SK-N-SH treated with all-trans-retinoic acid at 6 μM for 48 hours (cell line): ENCODE measurements at regions not wholly inside any gene's neighbourhood (a gene's known extent, or its start where the extent isn't known, plus 50 kb on each side); places are given as distances from the start of the nearest gene placed in this dataset.
"Not testable (repeated sequence)": the region's sequence is repeated elsewhere in the genome, so short reads cannot be mapped to it uniquely, and the experiment has no call there.

Experiments used
- ATAC-seq: fragments of 200-7000 bp; cut with Tn5 transposase; 3 replicates; pipeline ENCODE4 v1.9.1; 2020; ENCODE audit warnings: mild to moderate bottlenecking, moderate library complexity
- ARNTL ChIP-seq: fragments of 450-650 bp; formaldehyde crosslinking; IDR thresholded peaks from 2 replicates; pipeline ENCODE4 v1.5.0; 2020; ENCODE audit warnings: low read depth, mild to moderate bottlenecking, moderate library complexity, borderline replicate concordance
- BACH2 ChIP-seq: fragments of 250-450 bp; sonication (Bioruptor Pico); IDR thresholded peaks from 2 replicates; pipeline ENCODE4 v1.9.0; 2021; ENCODE audit warnings: mild to moderate bottlenecking, borderline replicate concordance
- CREB5 ChIP-seq: fragments of 250-450 bp; sonication (Bioruptor Pico); IDR thresholded peaks from 2 replicates; pipeline ENCODE4 v1.5.1; 2020; ENCODE audit warnings: low read depth, mild to moderate bottlenecking, moderate library complexity
- CSDC2 ChIP-seq: fragments of 250-450 bp; sonication (Bioruptor Pico); IDR thresholded peaks from 2 replicates; pipeline ENCODE4 v1.5.0; 2020; ENCODE audit warnings: mild to moderate bottlenecking, moderate library complexity
- CSRNP3 ChIP-seq: fragments of 250-450 bp; sonication (Bioruptor Pico); IDR thresholded peaks from 2 replicates; pipeline ENCODE4 v1.5.1; 2021; ENCODE audit warnings: mild to moderate bottlenecking, moderate library complexity
- ESRRG ChIP-seq: fragments of 250-450 bp; sonication (Bioruptor Pico); IDR thresholded peaks from 2 replicates; pipeline ENCODE4 v1.6.1; 2021; ENCODE audit warnings: mild to moderate bottlenecking
- GLIS3 ChIP-seq: fragments of 250-450 bp; sonication (Bioruptor Pico); IDR thresholded peaks from 2 replicates; pipeline ENCODE4 v1.5.0; 2020; ENCODE audit warnings: mild to moderate bottlenecking, moderate library complexity
- ISL1 ChIP-seq: fragments of 250-450 bp; sonication (Bioruptor Pico); IDR thresholded peaks from 2 replicates; pipeline ENCODE4 v2.1.2; 2022; ENCODE audit warnings: mild to moderate bottlenecking, moderate library complexity
- OSR1 ChIP-seq: fragments of 250-450 bp; sonication (Bioruptor Pico); IDR thresholded peaks from 2 replicates; pipeline ENCODE4 v1.8.0; 2022; ENCODE audit warnings: moderate library complexity, mild to moderate bottlenecking, inconsistent platforms
- PATZ1 ChIP-seq: fragments of 250-450 bp; sonication (Bioruptor Pico); IDR thresholded peaks from 2 replicates; pipeline ENCODE4 v1.8.0; 2020; ENCODE audit warnings: mild to moderate bottlenecking, moderate library complexity, borderline replicate concordance
- PPARA ChIP-seq: fragments of 250-450 bp; sonication (Bioruptor Pico); IDR thresholded peaks from 2 replicates; pipeline ENCODE4 v1.5.0; 2020; ENCODE audit warnings: mild to moderate bottlenecking, borderline replicate concordance
- RARB ChIP-seq: fragments of 250-450 bp; sonication (Bioruptor Pico); IDR thresholded peaks from 2 replicates; pipeline ENCODE4 v1.8.0; 2021; ENCODE audit warnings: mild to moderate bottlenecking, moderate library complexity
- SNAI2 ChIP-seq: fragments of 250-450 bp; sonication (Bioruptor Pico); IDR thresholded peaks from 2 replicates; pipeline ENCODE4 v1.5.0; 2020; ENCODE audit warnings: mild to moderate bottlenecking, moderate library complexity
- TCF4 ChIP-seq: fragments of 250-450 bp; sonication (Bioruptor Pico); IDR thresholded peaks from 2 replicates; pipeline ENCODE4 v1.8.0; 2021; ENCODE audit warnings: mild to moderate bottlenecking, moderate library complexity, borderline replicate concordance
- TSHZ2 ChIP-seq: fragments of 250-450 bp; sonication (Bioruptor Pico); IDR thresholded peaks from 2 replicates; pipeline ENCODE4 v1.5.0; 2020; ENCODE audit warnings: mild to moderate bottlenecking, moderate library complexity
- ZFP30 ChIP-seq: fragments of 450-650 bp; formaldehyde crosslinking; IDR thresholded peaks from 2 replicates; pipeline ENCODE4 v1.5.0; 2022; ENCODE audit warnings: mild to moderate bottlenecking, moderate library complexity
- ZNF565 ChIP-seq: fragments of 450-650 bp; formaldehyde crosslinking; conservative IDR thresholded peaks from 2 replicates; pipeline ENCODE4 v1.5.0; 2020; ENCODE audit warnings: low read depth, mild to moderate bottlenecking, moderate library complexity
- ZNF70 ChIP-seq: fragments of 450-650 bp; formaldehyde crosslinking; IDR thresholded peaks from 2 replicates; pipeline ENCODE4 v1.5.0; 2020; ENCODE audit warnings: mild to moderate bottlenecking, moderate library complexity
- ZNF8 ChIP-seq: fragments of 450-650 bp; formaldehyde crosslinking; IDR thresholded peaks from 2 replicates; pipeline ENCODE4 v1.5.0; 2020; ENCODE audit warnings: mild to moderate bottlenecking, moderate library complexity

- ATAC-seq, result no peak
- TF ChIP-seq CSRNP3, result no peak
- no peak for TF ChIP-seq ZNF8
- no peak for TF ChIP-seq OSR1
- TF ChIP-seq PATZ1, result no peak
- TF ChIP-seq ZNF565 (CRISPR knock-in tag), result no peak
- no peak for TF ChIP-seq TCF4 (CRISPR knock-in tag)
- TF ChIP-seq GLIS3 (CRISPR knock-in tag), result no peak
- TF ChIP-seq ZNF70 (CRISPR knock-in tag), result no peak
- no peak for TF ChIP-seq ARNTL
- no peak for TF ChIP-seq ZFP30 (CRISPR knock-in tag)
- TF ChIP-seq ESRRG (CRISPR knock-in tag), result no peak
- no peak for TF ChIP-seq TSHZ2
- no peak for TF ChIP-seq RARB (CRISPR knock-in tag)
- no peak for TF ChIP-seq CREB5 (CRISPR knock-in tag)
- no peak for TF ChIP-seq BACH2 (CRISPR knock-in tag)
Observed at GRCh38 chr22:45091254-45091854, 72.4 kb upstream of the NUP50 start.

- not testable (repeated sequence) for ATAC-seq
Observed at GRCh38 chr22:45091875-45092274, 71.8 kb upstream of the NUP50 start.

GRCh38 chr22:45092644-45093043, 71.1 kb upstream of the NUP50 start:
- TF ChIP-seq PATZ1, result no peak
- no peak for TF ChIP-seq PPARA (CRISPR knock-in tag)
- no peak for TF ChIP-seq CSDC2 (CRISPR knock-in tag)
- no peak for TF ChIP-seq ZNF70 (CRISPR knock-in tag)
- no peak for TF ChIP-seq ARNTL
- TF ChIP-seq ZFP30 (CRISPR knock-in tag), result no peak
- no peak for TF ChIP-seq CREB5 (CRISPR knock-in tag)
- no peak for TF ChIP-seq GLIS3 (CRISPR knock-in tag)
- no peak for ATAC-seq

- no peak for ATAC-seq
- no peak for TF ChIP-seq ESRRG (CRISPR knock-in tag)
- TF ChIP-seq GLIS3 (CRISPR knock-in tag), result no peak
- no peak for TF ChIP-seq PATZ1
- no peak for TF ChIP-seq ZNF8
- no peak for TF ChIP-seq CREB5 (CRISPR knock-in tag)
- no peak for TF ChIP-seq CSDC2 (CRISPR knock-in tag)
- TF ChIP-seq PPARA (CRISPR knock-in tag), result no peak
- no peak for TF ChIP-seq TCF4 (CRISPR knock-in tag)
- TF ChIP-seq SNAI2 (CRISPR knock-in tag), result no peak
- no peak for TF ChIP-seq ISL1
- TF ChIP-seq RARB (CRISPR knock-in tag), result no peak
- TF ChIP-seq ZNF70 (CRISPR knock-in tag), result no peak
- TF ChIP-seq ZFP30 (CRISPR knock-in tag), result no peak
- no peak for TF ChIP-seq BACH2 (CRISPR knock-in tag)
- no peak for TF ChIP-seq ZNF565 (CRISPR knock-in tag)
Observed at GRCh38 chr22:45093609-45094008, 70.1 kb upstream of the NUP50 start.
